Loucy (cell line): ENCODE measurements at regions not wholly inside any gene's neighbourhood (a gene's known extent, or its start where the extent isn't known, plus 50 kb on each side); places are given as distances from the start of the nearest gene placed in this dataset.

ENCODE experiments used
- CTCF ChIP-seq: fragments of 200-600 bp; sonication (generic); conservative IDR thresholded peaks from 2 replicates; pipeline ENCODE4 v1.5.1; 2014; ENCODE audit warnings: mild to moderate bottlenecking, antibody characterized with exemption, low read length
- EZH2phosphoT487 ChIP-seq: fragments of 200-600 bp; IDR thresholded peaks from 2 replicates; pipeline ENCODE4 v1.6.1; 2018; ENCODE audit warnings: antibody characterized with exemption, mild to moderate bottlenecking, moderate library complexity, borderline replicate concordance

DNA sequence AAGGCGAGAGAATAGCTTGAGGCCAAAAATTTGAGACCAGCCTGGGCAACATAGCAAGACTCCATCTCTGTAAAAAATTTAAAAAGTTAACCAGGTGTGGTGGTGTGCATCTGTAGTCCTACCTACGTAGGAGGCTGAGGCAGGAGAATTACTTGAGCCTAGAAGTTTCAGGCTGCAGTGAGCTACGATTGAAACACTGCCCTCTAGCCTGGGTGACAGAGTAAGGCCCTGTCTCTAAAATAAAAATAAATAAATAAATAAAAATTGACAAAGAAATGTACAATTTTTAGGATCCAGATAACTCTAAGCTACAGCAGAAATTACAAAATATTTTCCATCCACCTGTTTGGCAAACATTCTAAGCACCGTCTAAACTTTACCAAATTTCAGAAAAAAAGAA is 941.0 kb upstream of the ADGRB3 start:
- TF ChIP-seq CTCF (no peak), EZH2phosphoT487 (no peak)
